Panc1 (cell line): ENCODE measurements at regions not wholly inside any gene's neighbourhood (a gene's known extent, or its start where the extent isn't known, plus 50 kb on each side); places are given as distances from the start of the nearest gene placed in this dataset.

ENCODE experiments used
- REST ChIP-seq, 2 experiments: IDR thresholded peaks; 2 replicates each; pipeline ENCODE4 v1.6.1; 2011 to 2012; ENCODE audit warnings: low read depth in 2 of 2, control low read depth in 1 of 2, low read length in 1 of 2, mild to moderate bottlenecking in 1 of 2, moderate library complexity in 1 of 2; ENCODE audit not compliant: insufficient read depth in 1 of 2
- SIN3A ChIP-seq: IDR thresholded peaks from 2 replicates; pipeline ENCODE4 v1.6.1; 2012; ENCODE audit warnings: low read depth, mild to moderate bottlenecking, low read length, moderate library complexity, borderline replicate concordance; ENCODE audit not compliant: insufficient read depth

DNA sequence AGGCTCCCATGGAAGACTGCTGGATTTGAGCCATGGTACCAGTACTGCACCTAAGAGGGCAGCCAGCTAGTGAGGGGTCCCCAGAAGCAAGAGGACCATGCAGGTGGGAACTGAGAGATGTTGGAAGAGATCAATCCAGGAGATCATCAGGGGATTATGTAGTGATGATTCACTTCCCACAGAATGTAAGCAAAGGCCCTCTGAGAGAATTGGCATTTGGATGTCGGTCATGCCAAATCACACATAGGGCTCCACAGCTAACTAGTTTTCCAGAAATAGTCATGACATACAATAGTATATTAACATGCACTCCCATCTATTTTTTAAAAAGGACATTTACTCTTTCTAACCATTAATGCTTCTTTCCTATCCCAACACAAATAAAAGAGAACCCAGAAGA is 112.5 kb downstream of the RASGEF1B start:
- no peak for TF ChIP-seq SIN3A
- no peak for TF ChIP-seq REST (IDR thresholded peaks at IDR 0.05; ENCODE audit: insufficient read depth in 1 of 2, low read depth in 2 of 2, low read length in 1 of 2)
